Activated naive CD4-positive, alpha-beta T cell treated with anti-CD3 and anti-CD28 coated beads for 36 hours (primary cell): ENCODE measurements at regions not wholly inside any gene's neighbourhood (a gene's known extent, or its start where the extent isn't known, plus 50 kb on each side); places are given as distances from the start of the nearest gene placed in this dataset.
"Not testable (repeated sequence)": the region's sequence is repeated elsewhere in the genome, so short reads cannot be mapped to it uniquely, and the experiment has no call there.

Experiments
- CTCF ChIA-PET: fragments of 350-600 bp; sonication (Branson Sonifier 250); formaldehyde crosslinking; loops from one replicate; lab custom pipeline; 2021; ENCODE audit warnings: antibody characterized with exemption; lab: Charles Lee
- DNase-seq: peaks from one replicate; pipeline ENCODE4 v3.0.0-alpha.2; 2020
- H3K27ac Mint-ChIP-seq: one replicate; pipeline ENCODE4 v1.8.0; 2021; ENCODE audit warnings: mild to moderate bottlenecking, mixed read lengths
- H3K27me3 Mint-ChIP-seq: one replicate; pipeline ENCODE4 v1.8.0; 2021; ENCODE audit warnings: low read depth, mixed read lengths
- H3K36me3 Mint-ChIP-seq: one replicate; pipeline ENCODE4 v1.8.0; 2021; ENCODE audit warnings: low read depth, mixed read lengths
- H3K4me1 Mint-ChIP-seq: one replicate; pipeline ENCODE4 v1.8.0; 2021; ENCODE audit warnings: low read depth, mixed read lengths
- H3K4me3 Mint-ChIP-seq: one replicate; pipeline ENCODE4 v1.8.0; 2021; ENCODE audit warnings: mild to moderate bottlenecking, moderate library complexity, mixed read lengths
- H3K9me3 Mint-ChIP-seq: one replicate; pipeline ENCODE4 v1.8.0; 2021; ENCODE audit warnings: mixed read lengths
- intact Hi-C: fragments of 100-400 bp; cut with micrococcal nuclease; formaldehyde crosslinking; loops from one replicate; pipeline ENCODE4 v1.15.1; 2023

- Mint-ChIP-seq H3K4me3 (no peak overlapping the region), H3K27me3 (no peaks in the 10 kb centered on the region), H3K36me3 (no peaks in the 10 kb centered on the region), H3K27ac (no peak overlapping the region), H3K4me1 (no peaks in the 10 kb centered on the region), H3K9me3 (peaks cover 1% of the 10 kb centered on the region)
- DNase-seq: no peak
- intact Hi-C loops: no loop called here
- CTCF ChIA-PET: no interaction called here
These were observed 786.9 kb upstream of the SEMA6D start for GRCh38 chr15:46930426-46930825.

- Mint-ChIP-seq H3K4me3 (no peak overlapping the region), H3K9me3 (peaks cover 1% of the 10 kb centered on the region), H3K27ac (no peak overlapping the region), H3K36me3 (no peaks in the 10 kb centered on the region), H3K27me3 (no peaks in the 10 kb centered on the region), H3K4me1 (no peaks in the 10 kb centered on the region)
- intact Hi-C loops: no loop called here
- no peak for DNase-seq
- CTCF ChIA-PET: no interaction called here
These were observed 784.0 kb upstream of the SEMA6D start for GRCh38 chr15:46933332-46933731.

GRCh38 chr15:46934851-46935250, 782.5 kb upstream of the SEMA6D start:
- H3K4me1 Mint-ChIP-seq: no peaks in the 10 kb centered on the region
- H3K36me3 Mint-ChIP-seq: no peaks in the 10 kb centered on the region
- H3K27me3 Mint-ChIP-seq: no peaks in the 10 kb centered on the region
- no peak overlapping the region for H3K27ac Mint-ChIP-seq
- DNase-seq: no peak
- intact Hi-C loops: no loop called here
- CTCF ChIA-PET: interaction anchor here (0.6 kb wide), 1 partner anchor 135 kb away, joined by 3 read pairs; no protein-coding TSS in a partner anchor
- no peak overlapping the region for H3K4me3 Mint-ChIP-seq
- peaks cover 4% of the 10 kb centered on the region for H3K9me3 Mint-ChIP-seq

- Mint-ChIP-seq H3K4me1 (no peaks in the 10 kb centered on the region), H3K27ac (no peak overlapping the region), H3K36me3 (no peaks in the 10 kb centered on the region), H3K9me3 (peaks cover 5% of the 10 kb centered on the region), H3K27me3 (no peaks in the 10 kb centered on the region), H3K4me3 (no peak overlapping the region)
- DNase-seq: no peak
- intact Hi-C loops: no loop called here
- CTCF ChIA-PET: no interaction called here
These were observed 779.1 kb upstream of the SEMA6D start for GRCh38 chr15:46938169-46938568.

GRCh38 chr15:46941241-46941640, 776.1 kb upstream of the SEMA6D start:
- H3K27me3 Mint-ChIP-seq: no peaks in the 10 kb centered on the region
- no peak overlapping the region for H3K4me3 Mint-ChIP-seq
- CTCF ChIA-PET: interaction anchor here (0.6 kb wide), 1 partner anchor 117 kb away, joined by 3 read pairs; no protein-coding TSS in a partner anchor

GRCh38 chr15:46946953-46947352, 770.4 kb upstream of the SEMA6D start:
- H3K4me1 Mint-ChIP-seq: no peaks in the 10 kb centered on the region
- no peaks in the 10 kb centered on the region for H3K36me3 Mint-ChIP-seq
- no peaks in the 10 kb centered on the region for H3K27me3 Mint-ChIP-seq
- intact Hi-C loops: no loop called here
- no peak overlapping the region for H3K27ac Mint-ChIP-seq
- DNase-seq: no peak
- peaks cover 3% of the 10 kb centered on the region for H3K9me3 Mint-ChIP-seq
- CTCF ChIA-PET: no interaction called here
- H3K4me3 Mint-ChIP-seq: no peak overlapping the region

More at GRCh38 chr15:46941241-46941640, 776.1 kb upstream of the SEMA6D start:
- no peaks in the 10 kb centered on the region for H3K36me3 Mint-ChIP-seq
- H3K9me3 Mint-ChIP-seq: peaks cover 5% of the 10 kb centered on the region
- no peak overlapping the region for H3K27ac Mint-ChIP-seq
- intact Hi-C loops: no loop called here
- DNase-seq: no peak
- H3K4me1 Mint-ChIP-seq: no peaks in the 10 kb centered on the region

GRCh38 chr15:46955576-46955975, 761.7 kb upstream of the SEMA6D start:
- no peak overlapping the region for H3K27ac Mint-ChIP-seq
- CTCF ChIA-PET: interaction anchor here (0.6 kb wide), 1 partner anchor 238 kb away, joined by 3 read pairs; no protein-coding TSS in a partner anchor
- H3K27me3 Mint-ChIP-seq: no peaks in the 10 kb centered on the region
- H3K4me1 Mint-ChIP-seq: no peaks in the 10 kb centered on the region
- H3K9me3 Mint-ChIP-seq: peaks cover 3% of the 10 kb centered on the region
- H3K4me3 Mint-ChIP-seq: no peak overlapping the region
- intact Hi-C loops: no loop called here
- H3K36me3 Mint-ChIP-seq: no peaks in the 10 kb centered on the region
- DNase-seq: no peak

GRCh38 chr15:46956456-46956855, 760.8 kb upstream of the SEMA6D start:
- CTCF ChIA-PET: no interaction called here
- Mint-ChIP-seq H3K27ac (no peak overlapping the region), H3K4me3 (no peak overlapping the region), H3K27me3 (no peaks in the 10 kb centered on the region), H3K9me3 (peaks cover 3% of the 10 kb centered on the region), H3K36me3 (no peaks in the 10 kb centered on the region), H3K4me1 (no peaks in the 10 kb centered on the region)
- no peak for DNase-seq
- intact Hi-C loops: no loop called here

GRCh38 chr15:46956881-46957280, 760.4 kb upstream of the SEMA6D start:
- Mint-ChIP-seq H3K36me3 (no peaks in the 10 kb centered on the region), H3K4me1 (no peaks in the 10 kb centered on the region), H3K27ac (no peak overlapping the region), H3K27me3 (no peaks in the 10 kb centered on the region), H3K9me3 (peaks cover 3% of the 10 kb centered on the region), H3K4me3 (no peak overlapping the region)
- DNase-seq: no peak
- CTCF ChIA-PET: no interaction called here
- intact Hi-C loops: no loop called here

- H3K4me3 Mint-ChIP-seq: no peak overlapping the region
- no peaks in the 10 kb centered on the region for H3K27me3 Mint-ChIP-seq
- no peaks in the 10 kb centered on the region for H3K36me3 Mint-ChIP-seq
- H3K27ac Mint-ChIP-seq: no peak overlapping the region
- intact Hi-C loops: no loop called here
- no peaks in the 10 kb centered on the region for H3K4me1 Mint-ChIP-seq
- DNase-seq: no peak
- CTCF ChIA-PET: no interaction called here
- peaks cover 3% of the 10 kb centered on the region for H3K9me3 Mint-ChIP-seq
These were observed 756.7 kb upstream of the SEMA6D start for GRCh38 chr15:46960581-46960980.

- Mint-ChIP-seq H3K4me1 (no peaks in the 10 kb centered on the region), H3K27ac (no peak overlapping the region), H3K9me3 (peaks cover 7% of the 10 kb centered on the region), H3K4me3 (no peak overlapping the region), H3K36me3 (no peaks in the 10 kb centered on the region), H3K27me3 (no peaks in the 10 kb centered on the region)
- DNase-seq: no peak
- intact Hi-C loops: no loop called here
- CTCF ChIA-PET: no interaction called here
These were observed 755.5 kb upstream of the SEMA6D start for GRCh38 chr15:46961795-46962194.

GRCh38 chr15:46988055-46988454, 729.2 kb upstream of the SEMA6D start:
- H3K4me1 Mint-ChIP-seq, H3K27me3 Mint-ChIP-seq, CTCF ChIA-PET, H3K36me3 Mint-ChIP-seq, intact Hi-C loops, H3K27ac Mint-ChIP-seq, H3K4me3 Mint-ChIP-seq, DNase-seq: not testable (repeated sequence)
- H3K9me3 Mint-ChIP-seq: peaks cover 20% of the 10 kb centered on the region

GRCh38 chr15:46996359-46996758, 720.9 kb upstream of the SEMA6D start:
- Mint-ChIP-seq H3K4me3 (no peak overlapping the region), H3K4me1 (no peaks in the 10 kb centered on the region), H3K36me3 (no peaks in the 10 kb centered on the region), H3K9me3 (peaks cover 38% of the 10 kb centered on the region), H3K27ac (no peak overlapping the region), H3K27me3 (no peaks in the 10 kb centered on the region)
- intact Hi-C loops: no loop called here
- DNase-seq: no peak
- CTCF ChIA-PET: no interaction called here
